GM13976 (cell line): ENCODE measurements at regions not wholly inside any gene's neighbourhood (a gene's known extent, or its start where the extent isn't known, plus 50 kb on each side); places are given as distances from the start of the nearest gene placed in this dataset.

Experiments
- DNase-seq: peaks from one replicate; pipeline ENCODE4 v3.0.0; 2012; ENCODE audit warnings: low spot score
- CTCF ChIP-seq: IDR thresholded peaks from 2 replicates; pipeline ENCODE4 v1.5.1; 2012; ENCODE audit warnings: borderline replicate concordance, mild to moderate bottlenecking; ENCODE audit not compliant: insufficient read depth; ENCODE audit errors: extremely low read depth, missing control alignments, control extremely low read depth
- in situ Hi-C: fragments of 300-500 bp; cut with MboI; formaldehyde crosslinking; loops from one replicate; pipeline ENCODE4 v1.12.0; 2022; ENCODE audit warnings: low sequenced_read_pairs, mixed read lengths, inconsistent platforms; ENCODE audit not compliant: unreplicated experiment

- no peak for DNase-seq
- in situ Hi-C loops = no loop called here
- TF ChIP-seq CTCF = no peak
Observed at GRCh38 chr18:76307293-76307690, 187.8 kb downstream of the ZNF516 start.

GRCh38 chr18:76306685-76307292, 188.3 kb downstream of the ZNF516 start:
- in situ Hi-C loops = no loop called here
- DNase-seq = no peak
- TF ChIP-seq CTCF = no peak

GRCh38 chr18:76285866-76286265, 209.2 kb downstream of the ZNF516 start:
- in situ Hi-C loops = loop anchor here (25.0 kb wide), 1 partner anchor 1876 kb away; no protein-coding TSS in a partner anchor
- DNase-seq = no peak
- TF ChIP-seq CTCF = no peak

- no peak for TF ChIP-seq CTCF
- in situ Hi-C loops = loop anchor here (25.0 kb wide), 1 partner anchor 1881 kb away; no protein-coding TSS in a partner anchor
- DNase-seq = no peak
Observed at GRCh38 chr18:76281565-76281964, 213.5 kb downstream of the ZNF516 start.

- in situ Hi-C loops = loop anchor here (25.0 kb wide), 1 partner anchor 1884 kb away; no protein-coding TSS in a partner anchor
- TF ChIP-seq CTCF = no peak
- DNase-seq = no peak
Observed at GRCh38 chr18:76277801-76278200, 217.2 kb downstream of the ZNF516 start.

- TF ChIP-seq CTCF = no peak
- DNase-seq = no peak
- in situ Hi-C loops = loop anchor here (25.0 kb wide), 1 partner anchor 1886 kb away; no protein-coding TSS in a partner anchor
Observed at GRCh38 chr18:76275727-76276313, 219.2 kb downstream of the ZNF516 start.
